Neural cell (in vitro differentiated cells): ENCODE measurements at regions not wholly inside any gene's neighbourhood (a gene's known extent, or its start where the extent isn't known, plus 50 kb on each side); places are given as distances from the start of the nearest gene placed in this dataset.

ENCODE experiments used
- H2AFZ ChIP-seq: fragments of 200-600, 300-800 bp; sonication (generic), shearing (Covaris generic); 2 replicates; pipeline ENCODE4 v1.6.0; 2014; ENCODE audit warnings: low read depth, mild to moderate bottlenecking, antibody characterized with exemption, low read length, moderate library complexity
- H3F3A ChIP-seq: fragments of 200-600 bp; shearing (Covaris generic); 2 replicates; pipeline ENCODE4 v1.6.1; 2016; ENCODE audit warnings: mild to moderate bottlenecking, moderate library complexity, mixed read lengths, antibody characterized with exemption, low read length; ENCODE audit not compliant: insufficient read depth, poor library complexity, severe bottlenecking
- H3K27ac ChIP-seq: fragments of 200-600, 300-800 bp; sonication (generic), shearing (Covaris generic); 2 replicates; pipeline ENCODE4 v1.5.1; 2014; ENCODE audit warnings: mild to moderate bottlenecking, low read length, moderate library complexity
- H3K27me3 ChIP-seq: fragments of 300-800, 200-600 bp; sonication (generic), shearing (Covaris generic); 2 replicates; pipeline ENCODE4 v1.6.0; 2014; ENCODE audit warnings: mild to moderate bottlenecking, low read depth, low read length, moderate library complexity; ENCODE audit not compliant: insufficient read depth
- H3K36me3 ChIP-seq: fragments of 300-800, 200-600 bp; sonication (generic), shearing (Covaris generic); 2 replicates; pipeline ENCODE4 v1.5.1; 2014; ENCODE audit warnings: mild to moderate bottlenecking, antibody characterized with exemption, low read length, moderate library complexity; ENCODE audit not compliant: insufficient read depth
- H3K4me2 ChIP-seq: fragments of 300-800, 200-600 bp; sonication (generic), shearing (Covaris generic); 2 replicates; pipeline ENCODE4 v1.6.0; 2014; ENCODE audit warnings: mild to moderate bottlenecking, low read length
- H3K4me3 ChIP-seq: fragments of 300-800, 200-600 bp; sonication (generic), shearing (Covaris generic); 2 replicates; pipeline ENCODE4 v1.5.1; 2014; ENCODE audit warnings: mild to moderate bottlenecking, low read length, moderate library complexity
- H3K79me2 ChIP-seq: fragments of 200-600 bp; shearing (Covaris generic); replicated peaks from 2 replicates; pipeline ENCODE4 v1.6.0; 2014; ENCODE audit warnings: mild to moderate bottlenecking, low read length, moderate library complexity; ENCODE audit not compliant: insufficient read depth
- H3K9ac ChIP-seq: fragments of 300-800, 200-600 bp; sonication (generic), shearing (Covaris generic); 2 replicates; pipeline ENCODE4 v1.6.1; 2016; ENCODE audit warnings: mild to moderate bottlenecking, low read length, mixed read lengths
- H3K9me2 ChIP-seq: fragments of 200-600 bp; shearing (Covaris generic); 2 replicates; pipeline ENCODE4 v1.6.1; 2016; ENCODE audit warnings: mild to moderate bottlenecking, low read length, mixed read lengths; ENCODE audit not compliant: insufficient read depth
- H3K9me3 ChIP-seq: fragments of 200-600, 300-800 bp; sonication (generic), shearing (Covaris generic); 2 replicates; pipeline ENCODE4 v1.6.1; 2016; ENCODE audit warnings: mild to moderate bottlenecking, mixed run types, low read length, moderate library complexity, mixed read lengths
- H4K20me1 ChIP-seq: fragments of 200-600 bp; shearing (Covaris generic); 2 replicates; pipeline ENCODE4 v1.6.1; 2016; ENCODE audit warnings: mild to moderate bottlenecking, mixed run types; ENCODE audit not compliant: insufficient read depth
- CTCF ChIP-seq: fragments of 450-650 bp; IDR thresholded peaks from 2 replicates; pipeline ENCODE4 v1.5.1; 2014; ENCODE audit warnings: antibody characterized with exemption, mild to moderate bottlenecking, moderate library complexity; ENCODE audit not compliant: poor library complexity, severe bottlenecking
- EP300 ChIP-seq: fragments of 450-650 bp; conservative IDR thresholded peaks from 2 replicates; pipeline ENCODE4 v1.6.1; 2014; ENCODE audit warnings: antibody characterized with exemption, mild to moderate bottlenecking, moderate library complexity; ENCODE audit not compliant: poor library complexity, severe bottlenecking
- EZH2 ChIP-seq: fragments of 200-600, 300-800 bp; shearing (Covaris generic), sonication (generic); IDR thresholded peaks from 2 replicates; pipeline ENCODE4 v1.6.1; 2014; ENCODE audit warnings: antibody characterized with exemption, low read length, borderline replicate concordance, mild to moderate bottlenecking; ENCODE audit not compliant: insufficient read depth, poor library complexity, severe bottlenecking
- MXI1 ChIP-seq: fragments of 450-650 bp; conservative IDR thresholded peaks from 2 replicates; pipeline ENCODE4 v1.6.1; 2014; ENCODE audit warnings: antibody characterized with exemption, mild to moderate bottlenecking; ENCODE audit not compliant: poor library complexity, severe bottlenecking
- POLR2AphosphoS5 ChIP-seq: IDR thresholded peaks from 2 replicates; pipeline ENCODE4 v1.6.1; 2012
- RAD21 ChIP-seq: fragments of 450-650 bp; conservative IDR thresholded peaks from 2 replicates; pipeline ENCODE4 v1.6.1; 2014; ENCODE audit warnings: antibody characterized with exemption, mild to moderate bottlenecking, moderate library complexity
- REST ChIP-seq: IDR thresholded peaks from 2 replicates; pipeline ENCODE4 v1.6.1; 2012; ENCODE audit warnings: borderline replicate concordance
- SMC3 ChIP-seq: fragments of 450-650 bp; conservative IDR thresholded peaks from 2 replicates; pipeline ENCODE4 v1.6.1; 2014; ENCODE audit warnings: antibody characterized with exemption, mild to moderate bottlenecking, moderate library complexity; ENCODE audit not compliant: poor library complexity
- TAF1 ChIP-seq: IDR thresholded peaks from 2 replicates; pipeline ENCODE4 v1.6.1; 2012; ENCODE audit warnings: low read depth

- no peak overlapping the region for H3K9ac ChIP-seq
- H3K4me2 ChIP-seq: no peak overlapping the region
- H4K20me1 ChIP-seq: no peaks in the 10 kb centered on the region
- no peaks in the 10 kb centered on the region for H3K36me3 ChIP-seq
- no peaks in the 10 kb centered on the region for H3F3A ChIP-seq
- no peak overlapping the region for H3K27ac ChIP-seq
- H3K4me3 ChIP-seq: no peak overlapping the region
- H3K9me3 ChIP-seq: no peaks in the 10 kb centered on the region
- H3K79me2 ChIP-seq: no peaks in the 10 kb centered on the region
- no peaks in the 10 kb centered on the region for H3K27me3 ChIP-seq
- no peak overlapping the region for H2AFZ ChIP-seq
- no peak for TF ChIP-seq REST
- no peak for TF ChIP-seq TAF1
- TF ChIP-seq MXI1: no peak
- TF ChIP-seq SMC3: no peak
- TF ChIP-seq CTCF: no peak
- TF ChIP-seq POLR2AphosphoS5: no peak
- no peak for TF ChIP-seq RAD21
- TF ChIP-seq EZH2: no peak
- TF ChIP-seq EP300: no peak
- H3K9me2 ChIP-seq: no peaks in the 10 kb centered on the region
Measured at GRCh38 chr7:97512441-97513207, 219.3 kb upstream of the TAC1 start.

- no peaks in the 10 kb centered on the region for H3K9me3 ChIP-seq
- no peak overlapping the region for H3K9ac ChIP-seq
- no peaks in the 10 kb centered on the region for H3K79me2 ChIP-seq
- no peak overlapping the region for H3K4me2 ChIP-seq
- no peak overlapping the region for H3K27ac ChIP-seq
- no peak overlapping the region for H2AFZ ChIP-seq
- H3K9me2 ChIP-seq: no peaks in the 10 kb centered on the region
- no peaks in the 10 kb centered on the region for H4K20me1 ChIP-seq
- H3K4me3 ChIP-seq: no peak overlapping the region
- TF ChIP-seq CTCF: no peak
- TF ChIP-seq REST: no peak
- TF ChIP-seq MXI1: no peak
- no peak for TF ChIP-seq RAD21
- no peak for TF ChIP-seq EZH2
- TF ChIP-seq EP300: no peak
- no peak for TF ChIP-seq POLR2AphosphoS5
- TF ChIP-seq TAF1: no peak
- TF ChIP-seq SMC3: no peak
- H3F3A ChIP-seq: no peaks in the 10 kb centered on the region
- H3K27me3 ChIP-seq: no peaks in the 10 kb centered on the region
- H3K36me3 ChIP-seq: no peaks in the 10 kb centered on the region
Measured at GRCh38 chr7:97513326-97513725, 218.6 kb upstream of the TAC1 start.
